Neuron (in vitro differentiated cells): ENCODE measurements at regions not wholly inside any gene's neighbourhood (a gene's known extent, or its start where the extent isn't known, plus 50 kb on each side); places are given as distances from the start of the nearest gene placed in this dataset.
"Not testable (repeated sequence)": the region's sequence is repeated elsewhere in the genome, so short reads cannot be mapped to it uniquely, and the experiment has no call there.

Experiments
- H2AFZ ChIP-seq: one replicate; pipeline ENCODE4 v1.6.1; 2013; ENCODE audit warnings: low read depth, mild to moderate bottlenecking, inconsistent platforms, low read length, moderate library complexity
- H3K27me3 ChIP-seq: one replicate; pipeline ENCODE4 v1.6.1; 2013; ENCODE audit warnings: low read length; ENCODE audit not compliant: insufficient read depth
- H3K36me3 ChIP-seq: one replicate; pipeline ENCODE4 v1.6.1; 2013; ENCODE audit warnings: low read length; ENCODE audit not compliant: insufficient read depth
- H3K4me1 ChIP-seq: one replicate; pipeline ENCODE4 v1.6.1; 2013; ENCODE audit warnings: low read length; ENCODE audit not compliant: insufficient read depth
- H3K4me3 ChIP-seq: 2 replicates; pipeline ENCODE4 v1.5.1; 2013; ENCODE audit warnings: mild to moderate bottlenecking, low read length, moderate library complexity
- H3K9me3 ChIP-seq: one replicate; pipeline ENCODE4 v1.6.1; 2013; ENCODE audit warnings: low read length

- H3K4me1 ChIP-seq, result no peaks in the 10 kb centered on the region
These were observed 246.0 kb downstream of the KBTBD8 start for GRCh38 chr3:67244130-67244529.

GRCh38 chr3:67245545-67245944, 247.4 kb downstream of the KBTBD8 start:
- H2AFZ ChIP-seq, result no peak overlapping the region
- no peaks in the 10 kb centered on the region for H3K27me3 ChIP-seq
- H3K4me1 ChIP-seq, result no peaks in the 10 kb centered on the region
- H3K4me3 ChIP-seq, result no peak overlapping the region
- H3K9me3 ChIP-seq, result no peaks in the 10 kb centered on the region
- H3K36me3 ChIP-seq, result no peaks in the 10 kb centered on the region

More at GRCh38 chr3:67244130-67244529, 246.0 kb downstream of the KBTBD8 start:
- H3K27me3 ChIP-seq, result no peaks in the 10 kb centered on the region
- no peaks in the 10 kb centered on the region for H3K9me3 ChIP-seq
- H3K4me3 ChIP-seq, result no peak overlapping the region
- no peak overlapping the region for H2AFZ ChIP-seq
- no peaks in the 10 kb centered on the region for H3K36me3 ChIP-seq

GRCh38 chr3:67248726-67249125, 250.6 kb downstream of the KBTBD8 start:
- H3K4me3 ChIP-seq, result no peak overlapping the region
- H2AFZ ChIP-seq, result no peak overlapping the region
- no peaks in the 10 kb centered on the region for H3K9me3 ChIP-seq
- H3K36me3 ChIP-seq, result no peaks in the 10 kb centered on the region
- H3K27me3 ChIP-seq, result no peaks in the 10 kb centered on the region
- H3K4me1 ChIP-seq, result no peaks in the 10 kb centered on the region

GRCh38 chr3:67252906-67253305, 254.8 kb downstream of the KBTBD8 start:
- not testable (repeated sequence) for H3K9me3 ChIP-seq, H2AFZ ChIP-seq, H3K27me3 ChIP-seq, H3K4me3 ChIP-seq, H3K4me1 ChIP-seq, H3K36me3 ChIP-seq

GRCh38 chr3:67278015-67278618, 280.0 kb downstream of the KBTBD8 start:
- no peak overlapping the region for H3K4me3 ChIP-seq
- H3K27me3 ChIP-seq, result no peaks in the 10 kb centered on the region
- no peaks in the 10 kb centered on the region for H3K36me3 ChIP-seq
- no peaks in the 10 kb centered on the region for H3K9me3 ChIP-seq
- H2AFZ ChIP-seq, result no peak overlapping the region
- peaks cover 5% of the 10 kb centered on the region for H3K4me1 ChIP-seq

GRCh38 chr3:67286586-67286985, 288.5 kb downstream of the KBTBD8 start:
- H3K9me3 ChIP-seq, result no peaks in the 10 kb centered on the region
- H3K27me3 ChIP-seq, result no peaks in the 10 kb centered on the region
- H2AFZ ChIP-seq, result no peak overlapping the region
- H3K36me3 ChIP-seq, result no peaks in the 10 kb centered on the region
- no peak overlapping the region for H3K4me3 ChIP-seq
- H3K4me1 ChIP-seq, result no peaks in the 10 kb centered on the region

- Histone ChIP-seq H3K27me3 (no peaks in the 10 kb centered on the region), H3K4me3 (no peak overlapping the region), H3K9me3 (no peaks in the 10 kb centered on the region), H2AFZ (no peak overlapping the region), H3K4me1 (no peaks in the 10 kb centered on the region), H3K36me3 (no peaks in the 10 kb centered on the region)
These were observed 290.5 kb downstream of the KBTBD8 start for GRCh38 chr3:67288466-67289106.

- Histone ChIP-seq H3K4me1 (no peaks in the 10 kb centered on the region), H3K9me3 (no peaks in the 10 kb centered on the region), H3K27me3 (no peaks in the 10 kb centered on the region), H3K4me3 (no peak overlapping the region), H3K36me3 (no peaks in the 10 kb centered on the region), H2AFZ (no peak overlapping the region)
These were observed 291.5 kb downstream of the KBTBD8 start for GRCh38 chr3:67289626-67290025.

- Histone ChIP-seq H3K9me3 (no peaks in the 10 kb centered on the region), H3K36me3 (no peaks in the 10 kb centered on the region), H3K4me3 (no peak overlapping the region), H2AFZ (no peak overlapping the region), H3K27me3 (no peaks in the 10 kb centered on the region), H3K4me1 (peaks cover under 1% of the 10 kb centered on the region)
These were observed 292.3 kb downstream of the KBTBD8 start for GRCh38 chr3:67290438-67290837.

- Histone ChIP-seq H3K9me3 (no peaks in the 10 kb centered on the region), H3K4me3 (no peak overlapping the region), H3K36me3 (no peaks in the 10 kb centered on the region), H3K4me1 (peaks cover 12% of the 10 kb centered on the region), H2AFZ (no peak overlapping the region), H3K27me3 (no peaks in the 10 kb centered on the region)
These were observed 293.5 kb downstream of the KBTBD8 start for GRCh38 chr3:67291287-67292252.

GRCh38 chr3:67292356-67293121, 294.4 kb downstream of the KBTBD8 start:
- Histone ChIP-seq H3K4me1 (peaks cover 13% of the 10 kb centered on the region), H3K4me3 (no peak overlapping the region), H3K9me3 (no peaks in the 10 kb centered on the region), H3K27me3 (no peaks in the 10 kb centered on the region), H3K36me3 (no peaks in the 10 kb centered on the region), H2AFZ (no peak overlapping the region)

- Histone ChIP-seq H2AFZ (no peak overlapping the region), H3K36me3 (no peaks in the 10 kb centered on the region), H3K4me1 (peaks cover 13% of the 10 kb centered on the region), H3K27me3 (no peaks in the 10 kb centered on the region), H3K4me3 (no peak overlapping the region), H3K9me3 (no peaks in the 10 kb centered on the region)
These were observed 296.2 kb downstream of the KBTBD8 start for GRCh38 chr3:67294341-67294740.
